IPS DF 6.9 (cell line): ENCODE measurements at regions not wholly inside any gene's neighbourhood (a gene's known extent, or its start where the extent isn't known, plus 50 kb on each side); places are given as distances from the start of the nearest gene placed in this dataset.

Experiments
- DNase-seq: peaks from one replicate; pipeline ENCODE4 v3.0.0-alpha.2; 2013; ENCODE audit warnings: low read depth, low spot score
- H3K27ac ChIP-seq: one replicate; pipeline ENCODE4 v1.5.1; 2013; ENCODE audit warnings: low read length, control low read depth
- H3K27me3 ChIP-seq: 2 replicates; pipeline ENCODE4 v1.6.1; 2013; ENCODE audit warnings: mild to moderate bottlenecking, low read length; ENCODE audit not compliant: control insufficient read depth, insufficient read depth
- H3K36me3 ChIP-seq: 2 replicates; pipeline ENCODE4 v1.6.1; 2013; ENCODE audit warnings: low read length; ENCODE audit not compliant: control insufficient read depth, insufficient read depth
- H3K4me1 ChIP-seq: 2 replicates; pipeline ENCODE4 v1.6.1; 2013; ENCODE audit warnings: low read length; ENCODE audit not compliant: control insufficient read depth, insufficient read depth
- H3K4me3 ChIP-seq: 2 replicates; pipeline ENCODE4 v1.5.1; 2013; ENCODE audit warnings: mild to moderate bottlenecking, low read length
- H3K9me3 ChIP-seq: 2 replicates; pipeline ENCODE4 v1.6.1; 2013; ENCODE audit warnings: low read length, inconsistent platforms; ENCODE audit not compliant: control insufficient read depth, insufficient read depth
- WGBS: extraction: QIAGEN DNeasy Blood & Tissue Kit; methylation state at CpG from one replicate; pipeline ENCODE4 v1.1.7; 2013; ENCODE audit warnings: mixed read lengths, missing lambda C conversion rate; ENCODE audit not compliant: insufficient read length, insufficient coverage; 5-methylcytosine and 5-hydroxymethylcytosine counted together

GRCh38 chr1:38213646-38214434, 167.2 kb upstream of the POU3F1 start:
- Histone ChIP-seq H3K4me1 (no peaks in the 10 kb centered on the region; the same call in 1 of the 2 replicates), H3K36me3 (no peaks in the 10 kb centered on the region), H3K9me3 (no peaks in the 10 kb centered on the region), H3K27ac (no peak overlapping the region), H3K4me3 (no peak overlapping the region), H3K27me3 (no peaks in the 10 kb centered on the region)
- DNase-seq, result no peak
- no CpG with 5 or more reads among the region's 34 CpGs for WGBS

- whole genome bisulfite sequencing, result no CpG with 5 or more reads among the region's 1 CpG
- no peak for DNase-seq
- no peak overlapping the region for H3K27ac ChIP-seq
- H3K4me3 ChIP-seq, result no peak overlapping the region
- H3K4me1 ChIP-seq, result no peaks in the 10 kb centered on the region
- no peaks in the 10 kb centered on the region for H3K36me3 ChIP-seq
- H3K27me3 ChIP-seq, result no peaks in the 10 kb centered on the region
- no peaks in the 10 kb centered on the region for H3K9me3 ChIP-seq
Measured at GRCh38 chr1:38210895-38211177, 164.2 kb upstream of the POU3F1 start.

- Histone ChIP-seq H3K4me3 (no peak overlapping the region), H3K27me3 (no peaks in the 10 kb centered on the region), H3K36me3 (no peaks in the 10 kb centered on the region), H3K9me3 (no peaks in the 10 kb centered on the region), H3K27ac (no peak overlapping the region), H3K4me1 (no peaks in the 10 kb centered on the region)
- WGBS, result no CpG with 5 or more reads among the region's 15 CpGs
- DNase-seq, result no peak
Measured at GRCh38 chr1:38210021-38210894, 163.7 kb upstream of the POU3F1 start.

- H3K4me1 ChIP-seq, result no peaks in the 10 kb centered on the region
- H3K36me3 ChIP-seq, result no peaks in the 10 kb centered on the region
- no peaks in the 10 kb centered on the region for H3K9me3 ChIP-seq
- WGBS, result no CpG with 5 or more reads among the region's 9 CpGs
- no peak overlapping the region for H3K4me3 ChIP-seq
- no peaks in the 10 kb centered on the region for H3K27me3 ChIP-seq
- DNase-seq, result no peak
- H3K27ac ChIP-seq, result no peak overlapping the region
Measured at GRCh38 chr1:38208716-38209632, 162.4 kb upstream of the POU3F1 start.

GRCh38 chr1:38207906-38208305, 161.3 kb upstream of the POU3F1 start:
- WGBS, result no CpG with 5 or more reads among the region's 4 CpGs
- Histone ChIP-seq H3K27ac (no peak overlapping the region), H3K4me1 (no peaks in the 10 kb centered on the region), H3K27me3 (no peaks in the 10 kb centered on the region), H3K4me3 (no peak overlapping the region), H3K9me3 (no peaks in the 10 kb centered on the region), H3K36me3 (no peaks in the 10 kb centered on the region)
- no peak for DNase-seq

GRCh38 chr1:38207275-38207674, 160.7 kb upstream of the POU3F1 start:
- DNase-seq, result no peak
- Histone ChIP-seq H3K9me3 (no peaks in the 10 kb centered on the region), H3K4me1 (no peaks in the 10 kb centered on the region), H3K4me3 (no peak overlapping the region), H3K27me3 (no peaks in the 10 kb centered on the region), H3K36me3 (no peaks in the 10 kb centered on the region), H3K27ac (no peak overlapping the region)
- WGBS, result no CpG with 5 or more reads among the region's 15 CpGs

GRCh38 chr1:38204698-38205097, 158.1 kb upstream of the POU3F1 start:
- Histone ChIP-seq H3K9me3 (no peaks in the 10 kb centered on the region), H3K4me3 (no peak overlapping the region), H3K4me1 (no peaks in the 10 kb centered on the region), H3K27ac (no peak overlapping the region), H3K27me3 (no peaks in the 10 kb centered on the region), H3K36me3 (no peaks in the 10 kb centered on the region)
- no peak for DNase-seq
- no CpG with 5 or more reads among the region's 3 CpGs for WGBS

- WGBS, result no CpG with 5 or more reads among the region's 4 CpGs
- no peak overlapping the region for H3K4me3 ChIP-seq
- no peaks in the 10 kb centered on the region for H3K36me3 ChIP-seq
- no peaks in the 10 kb centered on the region for H3K27me3 ChIP-seq
- no peaks in the 10 kb centered on the region for H3K9me3 ChIP-seq
- H3K27ac ChIP-seq, result no peak overlapping the region
- DNase-seq, result no peak
- no peaks in the 10 kb centered on the region for H3K4me1 ChIP-seq
Measured at GRCh38 chr1:38203441-38203840, 156.8 kb upstream of the POU3F1 start.

- Histone ChIP-seq H3K27ac (no peak overlapping the region), H3K4me1 (no peaks in the 10 kb centered on the region), H3K36me3 (no peaks in the 10 kb centered on the region), H3K27me3 (no peaks in the 10 kb centered on the region), H3K9me3 (no peaks in the 10 kb centered on the region), H3K4me3 (no peak overlapping the region)
- no peak for DNase-seq
- no CpG with 5 or more reads among the region's 1 CpG for WGBS
Measured at GRCh38 chr1:38201431-38201830, 154.8 kb upstream of the POU3F1 start.

GRCh38 chr1:38198621-38199020, 152.0 kb upstream of the POU3F1 start:
- Histone ChIP-seq H3K27me3 (no peaks in the 10 kb centered on the region), H3K27ac (no peak overlapping the region), H3K9me3 (no peaks in the 10 kb centered on the region), H3K4me1 (no peaks in the 10 kb centered on the region), H3K4me3 (no peak overlapping the region), H3K36me3 (no peaks in the 10 kb centered on the region)
- WGBS, result no CpG with 5 or more reads among the region's 2 CpGs
- no peak for DNase-seq
